ENCODE measurements at regions not wholly inside any gene's neighbourhood (a gene's known extent, or its start where the extent isn't known, plus 50 kb on each side); places are given as distances from the start of the nearest gene placed in this dataset.

DNA sequence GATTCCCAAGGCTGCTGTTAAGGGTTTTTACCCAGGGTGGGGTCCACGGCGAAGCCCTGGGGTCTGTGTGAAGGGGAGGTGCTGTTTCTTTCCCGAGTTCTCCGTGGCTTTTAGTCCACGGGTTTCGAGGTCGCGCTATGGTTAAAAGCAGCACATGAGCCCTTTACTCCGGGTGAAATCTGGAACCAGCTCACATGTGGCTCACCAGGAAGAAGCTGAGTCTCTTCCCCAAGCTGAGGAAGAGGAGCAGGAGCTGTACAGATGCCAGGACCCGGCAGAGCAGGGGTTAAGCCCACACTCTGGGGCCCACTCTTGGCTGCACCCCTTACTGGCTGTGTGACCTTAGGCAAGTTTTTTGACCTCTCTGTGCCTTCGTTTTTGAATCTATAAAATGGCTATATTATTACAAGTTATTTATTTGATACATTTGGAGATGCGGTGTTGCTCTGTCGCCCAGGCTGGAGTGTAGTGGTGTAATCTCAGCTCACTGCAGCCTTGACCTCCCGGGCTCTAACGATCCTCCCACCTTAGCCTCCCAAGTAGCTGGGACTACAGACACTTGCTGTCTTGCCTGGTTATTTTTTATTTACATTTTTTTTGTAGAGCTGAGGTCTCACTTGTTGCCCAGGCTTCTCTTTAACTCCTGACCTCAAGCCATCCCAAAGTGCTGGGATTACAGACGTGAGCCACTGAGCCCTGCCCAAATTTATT, 266.3 kb downstream of the AACS start:
- Histone ChIP-seq H3K9me3 (ENCODE audit: low read length) (peaks cover 8% of the 10 kb centered on the region), H3K27me3 (ENCODE audit: insufficient read depth, low read depth, low read length) (no peaks in the 10 kb centered on the region), H3K4me2 (ENCODE audit: low read length) (peak overlapping the region; percentile 62), H3K36me3 (ENCODE audit: insufficient read depth, low read length) (no peaks in the 10 kb centered on the region), H3K79me2 (replicated peaks; ENCODE audit: insufficient read depth, low read length) (no peaks in the 10 kb centered on the region), H3K4me3 (ENCODE audit: low read length) (peak overlapping the region; percentile 63), H4K20me1 (ENCODE audit: insufficient read depth) (no peaks in the 10 kb centered on the region), H2AFZ (ENCODE audit: low read depth, low read length) (peak overlapping the region; percentile 1), H3K27ac (ENCODE audit: low read length) (no peak overlapping the region), H3K9me2 (ENCODE audit: insufficient read depth, low read length) (no peaks in the 10 kb centered on the region), H3K9ac (ENCODE audit: low read length) (peak overlapping the region; percentile 60), H3F3A (ENCODE audit: insufficient read depth, low read length, poor library complexity, severe bottlenecking) (no peaks in the 10 kb centered on the region)
- TF ChIP-seq EP300 (conservative IDR thresholded peaks at IDR 0.05; ENCODE audit: poor library complexity, severe bottlenecking) = no peak
- no peak for TF ChIP-seq TAF1 (IDR thresholded peaks at IDR 0.05; ENCODE audit: low read depth)
- TF ChIP-seq, protein P1, sequence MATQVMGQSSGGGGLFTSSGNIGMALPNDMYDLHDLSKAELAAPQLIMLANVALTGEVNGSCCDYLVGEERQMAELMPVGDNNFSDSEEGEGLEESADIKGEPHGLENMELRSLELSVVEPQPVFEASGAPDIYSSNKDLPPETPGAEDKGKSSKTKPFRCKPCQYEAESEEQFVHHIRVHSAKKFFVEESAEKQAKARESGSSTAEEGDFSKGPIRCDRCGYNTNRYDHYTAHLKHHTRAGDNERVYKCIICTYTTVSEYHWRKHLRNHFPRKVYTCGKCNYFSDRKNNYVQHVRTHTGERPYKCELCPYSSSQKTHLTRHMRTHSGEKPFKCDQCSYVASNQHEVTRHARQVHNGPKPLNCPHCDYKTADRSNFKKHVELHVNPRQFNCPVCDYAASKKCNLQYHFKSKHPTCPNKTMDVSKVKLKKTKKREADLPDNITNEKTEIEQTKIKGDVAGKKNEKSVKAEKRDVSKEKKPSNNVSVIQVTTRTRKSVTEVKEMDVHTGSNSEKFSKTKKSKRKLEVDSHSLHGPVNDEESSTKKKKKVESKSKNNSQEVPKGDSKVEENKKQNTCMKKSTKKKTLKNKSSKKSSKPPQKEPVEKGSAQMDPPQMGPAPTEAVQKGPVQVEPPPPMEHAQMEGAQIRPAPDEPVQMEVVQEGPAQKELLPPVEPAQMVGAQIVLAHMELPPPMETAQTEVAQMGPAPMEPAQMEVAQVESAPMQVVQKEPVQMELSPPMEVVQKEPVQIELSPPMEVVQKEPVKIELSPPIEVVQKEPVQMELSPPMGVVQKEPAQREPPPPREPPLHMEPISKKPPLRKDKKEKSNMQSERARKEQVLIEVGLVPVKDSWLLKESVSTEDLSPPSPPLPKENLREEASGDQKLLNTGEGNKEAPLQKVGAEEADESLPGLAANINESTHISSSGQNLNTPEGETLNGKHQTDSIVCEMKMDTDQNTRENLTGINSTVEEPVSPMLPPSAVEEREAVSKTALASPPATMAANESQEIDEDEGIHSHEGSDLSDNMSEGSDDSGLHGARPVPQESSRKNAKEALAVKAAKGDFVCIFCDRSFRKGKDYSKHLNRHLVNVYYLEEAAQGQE (IDR thresholded peaks at IDR 0.05; ENCODE audit: borderline replicate concordance) = no peak

DNA sequence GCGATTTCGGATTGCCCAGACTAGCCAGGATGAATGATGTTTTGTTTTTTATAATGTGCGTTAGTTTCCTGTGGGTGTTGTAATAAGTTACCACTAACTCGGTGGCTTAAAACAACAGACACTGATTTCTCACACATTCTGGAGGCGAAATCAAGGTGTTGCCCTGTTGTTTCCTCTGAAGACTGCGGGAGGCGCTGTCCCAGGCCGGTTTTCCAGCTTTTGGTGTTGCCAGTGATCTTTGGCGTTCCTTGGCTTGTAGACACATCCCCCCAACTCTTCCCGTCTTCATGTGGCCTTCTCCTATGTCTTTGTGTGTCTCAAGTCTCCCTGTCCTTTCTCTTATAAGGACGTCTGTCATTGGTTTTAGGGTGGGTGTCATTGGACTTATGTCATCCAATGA, 267.7 kb downstream of the AACS start:
- TF ChIP-seq RAD21 (conservative IDR thresholded peaks at IDR 0.05) (no peak), EP300 (conservative IDR thresholded peaks at IDR 0.05; ENCODE audit: poor library complexity, severe bottlenecking) (no peak), MXI1 (conservative IDR thresholded peaks at IDR 0.05; ENCODE audit: poor library complexity, severe bottlenecking) (no peak), POLR2AphosphoS5 (IDR thresholded peaks at IDR 0.05) (no peak), SMC3 (conservative IDR thresholded peaks at IDR 0.05; ENCODE audit: poor library complexity) (no peak), TAF1 (IDR thresholded peaks at IDR 0.05; ENCODE audit: low read depth) (no peak), EZH2 (IDR thresholded peaks at IDR 0.05; ENCODE audit: borderline replicate concordance, insufficient read depth, low read length, poor library complexity, severe bottlenecking) (no peak)
- TF ChIP-seq, protein P1 (IDR thresholded peaks at IDR 0.05; ENCODE audit: borderline replicate concordance) = no peak
- TF ChIP-seq, protein P2, sequence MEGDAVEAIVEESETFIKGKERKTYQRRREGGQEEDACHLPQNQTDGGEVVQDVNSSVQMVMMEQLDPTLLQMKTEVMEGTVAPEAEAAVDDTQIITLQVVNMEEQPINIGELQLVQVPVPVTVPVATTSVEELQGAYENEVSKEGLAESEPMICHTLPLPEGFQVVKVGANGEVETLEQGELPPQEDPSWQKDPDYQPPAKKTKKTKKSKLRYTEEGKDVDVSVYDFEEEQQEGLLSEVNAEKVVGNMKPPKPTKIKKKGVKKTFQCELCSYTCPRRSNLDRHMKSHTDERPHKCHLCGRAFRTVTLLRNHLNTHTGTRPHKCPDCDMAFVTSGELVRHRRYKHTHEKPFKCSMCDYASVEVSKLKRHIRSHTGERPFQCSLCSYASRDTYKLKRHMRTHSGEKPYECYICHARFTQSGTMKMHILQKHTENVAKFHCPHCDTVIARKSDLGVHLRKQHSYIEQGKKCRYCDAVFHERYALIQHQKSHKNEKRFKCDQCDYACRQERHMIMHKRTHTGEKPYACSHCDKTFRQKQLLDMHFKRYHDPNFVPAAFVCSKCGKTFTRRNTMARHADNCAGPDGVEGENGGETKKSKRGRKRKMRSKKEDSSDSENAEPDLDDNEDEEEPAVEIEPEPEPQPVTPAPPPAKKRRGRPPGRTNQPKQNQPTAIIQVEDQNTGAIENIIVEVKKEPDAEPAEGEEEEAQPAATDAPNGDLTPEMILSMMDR (IDR thresholded peaks at IDR 0.05; ENCODE audit: poor library complexity, severe bottlenecking) = no peak
- no peak overlapping the region for H3K9ac ChIP-seq (ENCODE audit: low read length)
- H3K4me2 ChIP-seq (ENCODE audit: low read length) = no peak overlapping the region
- no peaks in the 10 kb centered on the region for H3K79me2 ChIP-seq (replicated peaks; ENCODE audit: insufficient read depth, low read length)
- H3F3A ChIP-seq (ENCODE audit: insufficient read depth, low read length, poor library complexity, severe bottlenecking) = no peaks in the 10 kb centered on the region
- no peak overlapping the region for H2AFZ ChIP-seq (ENCODE audit: low read depth, low read length)
- no peaks in the 10 kb centered on the region for H3K9me2 ChIP-seq (ENCODE audit: insufficient read depth, low read length)
- H4K20me1 ChIP-seq (ENCODE audit: insufficient read depth) = no peaks in the 10 kb centered on the region
- H3K4me3 ChIP-seq (ENCODE audit: low read length) = no peak overlapping the region
- H3K9me3 ChIP-seq (ENCODE audit: low read length) = peaks cover 8% of the 10 kb centered on the region
- H3K36me3 ChIP-seq (ENCODE audit: insufficient read depth, low read length) = no peaks in the 10 kb centered on the region
- no peak overlapping the region for H3K27ac ChIP-seq (ENCODE audit: low read length)
- no peaks in the 10 kb centered on the region for H3K27me3 ChIP-seq (ENCODE audit: insufficient read depth, low read depth, low read length)
